ENCODE measurements at regions not wholly inside any gene's neighbourhood (a gene's known extent, or its start where the extent isn't known, plus 50 kb on each side); places are given as distances from the start of the nearest gene placed in this dataset.

DNA sequence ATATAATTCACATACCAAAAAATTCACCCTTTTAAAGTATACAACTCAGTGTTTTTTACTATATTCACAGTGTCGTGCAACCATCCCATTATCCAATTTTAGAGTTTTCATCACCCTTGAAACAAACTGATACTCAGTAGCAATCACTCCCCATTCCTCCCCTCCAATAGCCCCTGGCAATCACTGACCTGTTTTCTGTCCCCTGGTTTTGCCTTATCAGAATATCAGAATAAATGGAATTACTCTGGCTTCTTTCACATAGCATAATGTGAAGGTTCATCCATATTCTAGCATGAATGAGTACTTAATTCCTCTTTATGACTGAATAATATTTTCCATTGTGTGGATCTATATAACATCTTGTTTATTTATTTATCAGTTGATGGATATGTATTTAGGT, 153.2 kb downstream of the AASDH start:
- CTCF ChIA-PET: no interaction called here
- Histone ChIP-seq H3K4me3 (no peak overlapping the region), H3K27ac (no peak overlapping the region), H3K4me1 (no peaks in the 10 kb centered on the region), H3K9me3 (no peaks in the 10 kb centered on the region), H3K4me2 (no peak overlapping the region)
- WGBS (ENCODE audit: missing lambda C conversion rate): 55% methylated on average over 1 of the region's 1 CpG
- TF ChIP-seq NFE2L2 (conservative IDR thresholded peaks at IDR 0.05; ENCODE audit: low read length): no peak
- TF ChIP-seq ZNF302 (CRISPR knock-in tag; IDR thresholded peaks at IDR 0.05): no peak
- TF ChIP-seq HDAC2 (IDR thresholded peaks at IDR 0.05): no peak
- TF ChIP-seq CBX8 (IDR thresholded peaks at IDR 0.05): no peak
- TF ChIP-seq EHMT2 (IDR thresholded peaks at IDR 0.05; ENCODE audit: low read depth): no peak
- TF ChIP-seq, protein P1, sequence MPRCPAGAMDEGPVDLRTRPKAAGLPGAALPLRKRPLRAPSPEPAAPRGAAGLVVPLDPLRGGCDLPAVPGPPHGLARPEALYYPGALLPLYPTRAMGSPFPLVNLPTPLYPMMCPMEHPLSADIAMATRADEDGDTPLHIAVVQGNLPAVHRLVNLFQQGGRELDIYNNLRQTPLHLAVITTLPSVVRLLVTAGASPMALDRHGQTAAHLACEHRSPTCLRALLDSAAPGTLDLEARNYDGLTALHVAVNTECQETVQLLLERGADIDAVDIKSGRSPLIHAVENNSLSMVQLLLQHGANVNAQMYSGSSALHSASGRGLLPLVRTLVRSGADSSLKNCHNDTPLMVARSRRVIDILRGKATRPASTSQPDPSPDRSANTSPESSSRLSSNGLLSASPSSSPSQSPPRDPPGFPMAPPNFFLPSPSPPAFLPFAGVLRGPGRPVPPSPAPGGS (IDR thresholded peaks at IDR 0.05): no peak
- TF ChIP-seq EP300 (IDR thresholded peaks at IDR 0.05): no peak
- no peak for TF ChIP-seq HOXB13 (CRISPR knock-in tag; IDR thresholded peaks at IDR 0.05; ENCODE audit: low read depth)
- TF ChIP-seq, protein P2, sequence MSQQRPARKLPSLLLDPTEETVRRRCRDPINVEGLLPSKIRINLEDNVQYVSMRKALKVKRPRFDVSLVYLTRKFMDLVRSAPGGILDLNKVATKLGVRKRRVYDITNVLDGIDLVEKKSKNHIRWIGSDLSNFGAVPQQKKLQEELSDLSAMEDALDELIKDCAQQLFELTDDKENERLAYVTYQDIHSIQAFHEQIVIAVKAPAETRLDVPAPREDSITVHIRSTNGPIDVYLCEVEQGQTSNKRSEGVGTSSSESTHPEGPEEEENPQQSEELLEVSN (IDR thresholded peaks at IDR 0.05; ENCODE audit: borderline replicate concordance, low read depth): no peak
- no peak for TF ChIP-seq FOSB (CRISPR knock-in tag; IDR thresholded peaks at IDR 0.05)
- TF ChIP-seq POLR2A (IDR thresholded peaks at IDR 0.05; ENCODE audit: low read length): no peak
- TF ChIP-seq, protein P3, sequence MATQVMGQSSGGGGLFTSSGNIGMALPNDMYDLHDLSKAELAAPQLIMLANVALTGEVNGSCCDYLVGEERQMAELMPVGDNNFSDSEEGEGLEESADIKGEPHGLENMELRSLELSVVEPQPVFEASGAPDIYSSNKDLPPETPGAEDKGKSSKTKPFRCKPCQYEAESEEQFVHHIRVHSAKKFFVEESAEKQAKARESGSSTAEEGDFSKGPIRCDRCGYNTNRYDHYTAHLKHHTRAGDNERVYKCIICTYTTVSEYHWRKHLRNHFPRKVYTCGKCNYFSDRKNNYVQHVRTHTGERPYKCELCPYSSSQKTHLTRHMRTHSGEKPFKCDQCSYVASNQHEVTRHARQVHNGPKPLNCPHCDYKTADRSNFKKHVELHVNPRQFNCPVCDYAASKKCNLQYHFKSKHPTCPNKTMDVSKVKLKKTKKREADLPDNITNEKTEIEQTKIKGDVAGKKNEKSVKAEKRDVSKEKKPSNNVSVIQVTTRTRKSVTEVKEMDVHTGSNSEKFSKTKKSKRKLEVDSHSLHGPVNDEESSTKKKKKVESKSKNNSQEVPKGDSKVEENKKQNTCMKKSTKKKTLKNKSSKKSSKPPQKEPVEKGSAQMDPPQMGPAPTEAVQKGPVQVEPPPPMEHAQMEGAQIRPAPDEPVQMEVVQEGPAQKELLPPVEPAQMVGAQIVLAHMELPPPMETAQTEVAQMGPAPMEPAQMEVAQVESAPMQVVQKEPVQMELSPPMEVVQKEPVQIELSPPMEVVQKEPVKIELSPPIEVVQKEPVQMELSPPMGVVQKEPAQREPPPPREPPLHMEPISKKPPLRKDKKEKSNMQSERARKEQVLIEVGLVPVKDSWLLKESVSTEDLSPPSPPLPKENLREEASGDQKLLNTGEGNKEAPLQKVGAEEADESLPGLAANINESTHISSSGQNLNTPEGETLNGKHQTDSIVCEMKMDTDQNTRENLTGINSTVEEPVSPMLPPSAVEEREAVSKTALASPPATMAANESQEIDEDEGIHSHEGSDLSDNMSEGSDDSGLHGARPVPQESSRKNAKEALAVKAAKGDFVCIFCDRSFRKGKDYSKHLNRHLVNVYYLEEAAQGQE (IDR thresholded peaks at IDR 0.05): no peak
- TF ChIP-seq, protein P4, sequence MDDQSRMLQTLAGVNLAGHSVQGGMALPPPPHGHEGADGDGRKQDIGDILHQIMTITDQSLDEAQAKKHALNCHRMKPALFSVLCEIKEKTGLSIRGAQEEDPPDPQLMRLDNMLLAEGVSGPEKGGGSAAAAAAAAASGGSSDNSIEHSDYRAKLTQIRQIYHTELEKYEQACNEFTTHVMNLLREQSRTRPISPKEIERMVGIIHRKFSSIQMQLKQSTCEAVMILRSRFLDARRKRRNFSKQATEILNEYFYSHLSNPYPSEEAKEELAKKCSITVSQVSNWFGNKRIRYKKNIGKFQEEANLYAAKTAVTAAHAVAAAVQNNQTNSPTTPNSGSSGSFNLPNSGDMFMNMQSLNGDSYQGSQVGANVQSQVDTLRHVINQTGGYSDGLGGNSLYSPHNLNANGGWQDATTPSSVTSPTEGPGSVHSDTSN (IDR thresholded peaks at IDR 0.05): no peak
- no peak for TF ChIP-seq BHLHE40 (IDR thresholded peaks at IDR 0.05; ENCODE audit: low read depth, low read length)
- TF ChIP-seq EHF (CRISPR knock-in tag; IDR thresholded peaks at IDR 0.05): no peak
- no peak for TF ChIP-seq HOXA7 (CRISPR knock-in tag; IDR thresholded peaks at IDR 0.05)
- POLR2A ChIA-PET: no interaction called here
- DNase-seq (ENCODE audit: low read depth in 1 of 2, low spot score in 1 of 2) (no peak), FAIRE-seq (no peak), ATAC-seq (no peak)

DNA sequence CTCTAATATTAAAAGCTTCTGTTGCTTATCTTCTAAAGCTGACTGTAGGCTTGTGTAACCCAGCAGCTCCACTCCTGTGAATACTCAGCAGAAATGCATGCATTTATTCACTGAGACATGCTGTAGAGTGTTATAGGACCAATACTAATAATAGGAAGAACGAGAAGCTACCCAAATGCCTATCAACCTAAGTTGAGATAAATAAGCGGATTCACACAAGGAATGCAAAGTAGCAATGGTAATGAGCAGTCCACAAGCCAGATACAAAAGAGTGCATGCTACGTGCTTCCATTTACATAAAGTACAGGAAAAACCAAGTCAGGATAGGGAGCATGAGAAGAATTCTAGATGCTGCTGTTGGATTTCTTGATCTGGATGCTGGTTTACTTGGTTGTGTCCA, 155.9 kb downstream of the AASDH start:
- no peak overlapping the region for H3K27ac ChIP-seq
- no peak for DNase-seq (ENCODE audit: low read depth in 1 of 2, low spot score in 1 of 2)
- no peak for FAIRE-seq
- no peak overlapping the region for H3K4me2 ChIP-seq
- no peaks in the 10 kb centered on the region for H3K4me1 ChIP-seq
- no peak for ATAC-seq
- TF ChIP-seq CBX8 (IDR thresholded peaks at IDR 0.05): no peak
- TF ChIP-seq, protein P4 (IDR thresholded peaks at IDR 0.05): no peak
- TF ChIP-seq, protein P5, sequence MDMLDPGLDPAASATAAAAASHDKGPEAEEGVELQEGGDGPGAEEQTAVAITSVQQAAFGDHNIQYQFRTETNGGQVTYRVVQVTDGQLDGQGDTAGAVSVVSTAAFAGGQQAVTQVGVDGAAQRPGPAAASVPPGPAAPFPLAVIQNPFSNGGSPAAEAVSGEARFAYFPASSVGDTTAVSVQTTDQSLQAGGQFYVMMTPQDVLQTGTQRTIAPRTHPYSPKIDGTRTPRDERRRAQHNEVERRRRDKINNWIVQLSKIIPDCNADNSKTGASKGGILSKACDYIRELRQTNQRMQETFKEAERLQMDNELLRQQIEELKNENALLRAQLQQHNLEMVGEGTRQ (IDR thresholded peaks at IDR 0.05): no peak
- TF ChIP-seq EP300 (IDR thresholded peaks at IDR 0.05): no peak
- no peak for TF ChIP-seq POLR2A (IDR thresholded peaks at IDR 0.05; ENCODE audit: low read length)
- TF ChIP-seq EHMT2 (IDR thresholded peaks at IDR 0.05; ENCODE audit: low read depth): no peak
- no peak for TF ChIP-seq FOSL2 (IDR thresholded peaks at IDR 0.05)
- TF ChIP-seq FOSL2 (CRISPR knock-in tag; IDR thresholded peaks at IDR 0.05): no peak
- TF ChIP-seq HEYL (CRISPR knock-in tag; IDR thresholded peaks at IDR 0.05): no peak
- TF ChIP-seq CBX2 (IDR thresholded peaks at IDR 0.05; ENCODE audit: borderline replicate concordance, low read depth): no peak
- no peaks in the 10 kb centered on the region for H3K9me3 ChIP-seq
- CTCF ChIA-PET: no interaction called here
- POLR2A ChIA-PET: no interaction called here
- WGBS (ENCODE audit: missing lambda C conversion rate): 48% methylated on average over 3 of the region's 3 CpGs
- no peak overlapping the region for H3K4me3 ChIP-seq

Data from A549 (cell line).